ENCODE measurements at regions not wholly inside any gene's neighbourhood (a gene's known extent, or its start where the extent isn't known, plus 50 kb on each side); places are given as distances from the start of the nearest gene placed in this dataset.

DNA sequence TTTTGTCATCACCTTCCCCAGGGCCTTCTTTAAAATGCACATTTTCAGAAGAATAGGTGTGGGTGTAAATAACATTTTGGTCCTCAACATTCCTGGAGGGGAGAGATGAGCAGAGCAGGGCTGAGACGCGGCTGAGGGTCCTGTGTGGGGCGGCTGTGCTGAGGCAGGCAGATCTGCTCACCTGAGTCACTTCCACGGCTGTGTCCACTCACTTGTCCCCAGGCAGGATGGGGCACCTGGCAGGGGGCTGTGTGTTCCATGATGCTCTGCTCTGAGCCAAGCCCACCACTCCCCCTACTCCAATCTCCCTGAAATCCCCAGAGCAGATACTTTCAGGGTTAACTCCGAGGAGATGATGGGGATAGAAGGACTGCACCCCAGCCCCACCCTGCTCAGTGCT, 93.8 kb downstream of the GLRX3 start:
- H3K9me3 Mint-ChIP-seq = peaks cover 97% of the 10 kb centered on the region
- ATAC-seq (no peak), DNase-seq (ENCODE audit: low spot score) (no peak)
- TF ChIP-seq JUNB (IDR thresholded peaks at IDR 0.05; ENCODE audit: unreplicated experiment) (no peak), EZH2 (IDR thresholded peaks at IDR 0.05; ENCODE audit: low read depth, unreplicated experiment) (no peak), EZH2phosphoT487 (IDR thresholded peaks at IDR 0.05; ENCODE audit: unreplicated experiment) (no peak), POLR2AphosphoS5 (IDR thresholded peaks at IDR 0.05; ENCODE audit: low read depth) (no peak)
- no peak overlapping the region for H3K4me3 Mint-ChIP-seq
- H3K36me3 Mint-ChIP-seq (ENCODE audit: low read depth) = peaks cover 43% of the 10 kb centered on the region
- Histone ChIP-seq H2AFZ (no peak overlapping the region), H3K27ac (ENCODE audit: low read depth) (no peak overlapping the region), H3F3A (replicated peaks; ENCODE audit: low read depth) (no peaks in the 10 kb centered on the region), H4K20me1 (replicated peaks; ENCODE audit: insufficient read depth) (no peaks in the 10 kb centered on the region), H3K79me2 (replicated peaks; ENCODE audit: insufficient read depth) (no peaks in the 10 kb centered on the region), H3K4me2 (no peak overlapping the region), H3K9me2 (ENCODE audit: insufficient read depth) (no peaks in the 10 kb centered on the region), H3K36me3 (ENCODE audit: insufficient read depth) (peaks cover 7% of the 10 kb centered on the region; the same call in 1 of the 2 replicates), H3K4me3 (no peak overlapping the region), H3K4me1 (ENCODE audit: insufficient read depth) (no peaks in the 10 kb centered on the region), H3K27me3 (ENCODE audit: insufficient read depth) (no peaks in the 10 kb centered on the region)
- H3K27me3 Mint-ChIP-seq (ENCODE audit: insufficient read depth, low read depth, poor library complexity) = no peaks in the 10 kb centered on the region
- H3K27ac Mint-ChIP-seq = no peak overlapping the region
- no peaks in the 10 kb centered on the region for H3K4me1 Mint-ChIP-seq

DNA sequence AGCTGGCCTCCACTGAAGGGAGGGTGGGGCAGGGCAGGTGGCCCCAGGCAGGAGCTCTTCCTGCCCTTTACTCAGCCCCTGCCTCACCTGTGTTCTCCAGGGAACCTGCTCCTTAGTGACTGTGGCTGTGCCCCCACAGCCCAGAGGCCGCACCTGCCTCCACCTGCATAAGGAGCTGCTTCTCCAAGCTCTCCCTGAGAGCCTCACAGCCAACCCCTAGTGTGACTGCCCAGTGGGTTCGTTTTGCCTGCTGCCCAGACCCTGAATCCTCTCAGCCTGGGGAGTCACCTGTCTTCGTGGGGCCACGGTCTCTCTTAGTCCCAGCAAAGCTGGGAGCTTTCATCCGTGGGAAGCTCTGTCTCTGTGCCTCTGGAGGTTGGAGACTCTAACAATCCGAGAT, 94.4 kb downstream of the GLRX3 start:
- no peak overlapping the region for H3K4me3 Mint-ChIP-seq
- Histone ChIP-seq H3F3A (replicated peaks; ENCODE audit: low read depth) (no peaks in the 10 kb centered on the region), H3K4me3 (no peak overlapping the region), H3K4me1 (ENCODE audit: insufficient read depth) (no peaks in the 10 kb centered on the region), H3K27me3 (ENCODE audit: insufficient read depth) (no peaks in the 10 kb centered on the region), H4K20me1 (replicated peaks; ENCODE audit: insufficient read depth) (no peaks in the 10 kb centered on the region), H3K27ac (ENCODE audit: low read depth) (no peak overlapping the region), H3K79me2 (replicated peaks; ENCODE audit: insufficient read depth) (no peaks in the 10 kb centered on the region), H2AFZ (no peak overlapping the region), H3K36me3 (ENCODE audit: insufficient read depth) (peaks cover 7% of the 10 kb centered on the region; the same call in 1 of the 2 replicates), H3K9me2 (ENCODE audit: insufficient read depth) (no peaks in the 10 kb centered on the region), H3K4me2 (no peak overlapping the region)
- H3K27me3 Mint-ChIP-seq (ENCODE audit: insufficient read depth, low read depth, poor library complexity) = no peaks in the 10 kb centered on the region
- no peak for DNase-seq (ENCODE audit: low spot score)
- no peak for ATAC-seq
- H3K9me3 Mint-ChIP-seq = peaks cover 97% of the 10 kb centered on the region
- no peak overlapping the region for H3K27ac Mint-ChIP-seq
- peaks cover 44% of the 10 kb centered on the region for H3K36me3 Mint-ChIP-seq (ENCODE audit: low read depth)
- no peaks in the 10 kb centered on the region for H3K4me1 Mint-ChIP-seq
- TF ChIP-seq EZH2 (IDR thresholded peaks at IDR 0.05; ENCODE audit: low read depth, unreplicated experiment) (no peak), ZNF114 (CRISPR knock-in tag; IDR thresholded peaks at IDR 0.05) (no peak), CREB1 (CRISPR knock-in tag; IDR thresholded peaks at IDR 0.05; ENCODE audit: low read depth) (no peak), JUNB (IDR thresholded peaks at IDR 0.05; ENCODE audit: unreplicated experiment) (no peak), STAT1 (IDR thresholded peaks at IDR 0.05; ENCODE audit: unreplicated experiment) (no peak), POLR2AphosphoS5 (IDR thresholded peaks at IDR 0.05; ENCODE audit: low read depth) (no peak), EZH2phosphoT487 (IDR thresholded peaks at IDR 0.05; ENCODE audit: unreplicated experiment) (no peak), ZNF331 (CRISPR knock-in tag; IDR thresholded peaks at IDR 0.05; ENCODE audit: low read depth) (no peak)
- TF ChIP-seq, protein P1, sequence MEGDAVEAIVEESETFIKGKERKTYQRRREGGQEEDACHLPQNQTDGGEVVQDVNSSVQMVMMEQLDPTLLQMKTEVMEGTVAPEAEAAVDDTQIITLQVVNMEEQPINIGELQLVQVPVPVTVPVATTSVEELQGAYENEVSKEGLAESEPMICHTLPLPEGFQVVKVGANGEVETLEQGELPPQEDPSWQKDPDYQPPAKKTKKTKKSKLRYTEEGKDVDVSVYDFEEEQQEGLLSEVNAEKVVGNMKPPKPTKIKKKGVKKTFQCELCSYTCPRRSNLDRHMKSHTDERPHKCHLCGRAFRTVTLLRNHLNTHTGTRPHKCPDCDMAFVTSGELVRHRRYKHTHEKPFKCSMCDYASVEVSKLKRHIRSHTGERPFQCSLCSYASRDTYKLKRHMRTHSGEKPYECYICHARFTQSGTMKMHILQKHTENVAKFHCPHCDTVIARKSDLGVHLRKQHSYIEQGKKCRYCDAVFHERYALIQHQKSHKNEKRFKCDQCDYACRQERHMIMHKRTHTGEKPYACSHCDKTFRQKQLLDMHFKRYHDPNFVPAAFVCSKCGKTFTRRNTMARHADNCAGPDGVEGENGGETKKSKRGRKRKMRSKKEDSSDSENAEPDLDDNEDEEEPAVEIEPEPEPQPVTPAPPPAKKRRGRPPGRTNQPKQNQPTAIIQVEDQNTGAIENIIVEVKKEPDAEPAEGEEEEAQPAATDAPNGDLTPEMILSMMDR (conservative IDR thresholded peaks at IDR 0.05; ENCODE audit: low read depth in 2 of 2) = no peak
- TF ChIP-seq, protein P2, sequence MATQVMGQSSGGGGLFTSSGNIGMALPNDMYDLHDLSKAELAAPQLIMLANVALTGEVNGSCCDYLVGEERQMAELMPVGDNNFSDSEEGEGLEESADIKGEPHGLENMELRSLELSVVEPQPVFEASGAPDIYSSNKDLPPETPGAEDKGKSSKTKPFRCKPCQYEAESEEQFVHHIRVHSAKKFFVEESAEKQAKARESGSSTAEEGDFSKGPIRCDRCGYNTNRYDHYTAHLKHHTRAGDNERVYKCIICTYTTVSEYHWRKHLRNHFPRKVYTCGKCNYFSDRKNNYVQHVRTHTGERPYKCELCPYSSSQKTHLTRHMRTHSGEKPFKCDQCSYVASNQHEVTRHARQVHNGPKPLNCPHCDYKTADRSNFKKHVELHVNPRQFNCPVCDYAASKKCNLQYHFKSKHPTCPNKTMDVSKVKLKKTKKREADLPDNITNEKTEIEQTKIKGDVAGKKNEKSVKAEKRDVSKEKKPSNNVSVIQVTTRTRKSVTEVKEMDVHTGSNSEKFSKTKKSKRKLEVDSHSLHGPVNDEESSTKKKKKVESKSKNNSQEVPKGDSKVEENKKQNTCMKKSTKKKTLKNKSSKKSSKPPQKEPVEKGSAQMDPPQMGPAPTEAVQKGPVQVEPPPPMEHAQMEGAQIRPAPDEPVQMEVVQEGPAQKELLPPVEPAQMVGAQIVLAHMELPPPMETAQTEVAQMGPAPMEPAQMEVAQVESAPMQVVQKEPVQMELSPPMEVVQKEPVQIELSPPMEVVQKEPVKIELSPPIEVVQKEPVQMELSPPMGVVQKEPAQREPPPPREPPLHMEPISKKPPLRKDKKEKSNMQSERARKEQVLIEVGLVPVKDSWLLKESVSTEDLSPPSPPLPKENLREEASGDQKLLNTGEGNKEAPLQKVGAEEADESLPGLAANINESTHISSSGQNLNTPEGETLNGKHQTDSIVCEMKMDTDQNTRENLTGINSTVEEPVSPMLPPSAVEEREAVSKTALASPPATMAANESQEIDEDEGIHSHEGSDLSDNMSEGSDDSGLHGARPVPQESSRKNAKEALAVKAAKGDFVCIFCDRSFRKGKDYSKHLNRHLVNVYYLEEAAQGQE (IDR thresholded peaks at IDR 0.05; ENCODE audit: unreplicated experiment) = no peak
- TF ChIP-seq, protein P3, sequence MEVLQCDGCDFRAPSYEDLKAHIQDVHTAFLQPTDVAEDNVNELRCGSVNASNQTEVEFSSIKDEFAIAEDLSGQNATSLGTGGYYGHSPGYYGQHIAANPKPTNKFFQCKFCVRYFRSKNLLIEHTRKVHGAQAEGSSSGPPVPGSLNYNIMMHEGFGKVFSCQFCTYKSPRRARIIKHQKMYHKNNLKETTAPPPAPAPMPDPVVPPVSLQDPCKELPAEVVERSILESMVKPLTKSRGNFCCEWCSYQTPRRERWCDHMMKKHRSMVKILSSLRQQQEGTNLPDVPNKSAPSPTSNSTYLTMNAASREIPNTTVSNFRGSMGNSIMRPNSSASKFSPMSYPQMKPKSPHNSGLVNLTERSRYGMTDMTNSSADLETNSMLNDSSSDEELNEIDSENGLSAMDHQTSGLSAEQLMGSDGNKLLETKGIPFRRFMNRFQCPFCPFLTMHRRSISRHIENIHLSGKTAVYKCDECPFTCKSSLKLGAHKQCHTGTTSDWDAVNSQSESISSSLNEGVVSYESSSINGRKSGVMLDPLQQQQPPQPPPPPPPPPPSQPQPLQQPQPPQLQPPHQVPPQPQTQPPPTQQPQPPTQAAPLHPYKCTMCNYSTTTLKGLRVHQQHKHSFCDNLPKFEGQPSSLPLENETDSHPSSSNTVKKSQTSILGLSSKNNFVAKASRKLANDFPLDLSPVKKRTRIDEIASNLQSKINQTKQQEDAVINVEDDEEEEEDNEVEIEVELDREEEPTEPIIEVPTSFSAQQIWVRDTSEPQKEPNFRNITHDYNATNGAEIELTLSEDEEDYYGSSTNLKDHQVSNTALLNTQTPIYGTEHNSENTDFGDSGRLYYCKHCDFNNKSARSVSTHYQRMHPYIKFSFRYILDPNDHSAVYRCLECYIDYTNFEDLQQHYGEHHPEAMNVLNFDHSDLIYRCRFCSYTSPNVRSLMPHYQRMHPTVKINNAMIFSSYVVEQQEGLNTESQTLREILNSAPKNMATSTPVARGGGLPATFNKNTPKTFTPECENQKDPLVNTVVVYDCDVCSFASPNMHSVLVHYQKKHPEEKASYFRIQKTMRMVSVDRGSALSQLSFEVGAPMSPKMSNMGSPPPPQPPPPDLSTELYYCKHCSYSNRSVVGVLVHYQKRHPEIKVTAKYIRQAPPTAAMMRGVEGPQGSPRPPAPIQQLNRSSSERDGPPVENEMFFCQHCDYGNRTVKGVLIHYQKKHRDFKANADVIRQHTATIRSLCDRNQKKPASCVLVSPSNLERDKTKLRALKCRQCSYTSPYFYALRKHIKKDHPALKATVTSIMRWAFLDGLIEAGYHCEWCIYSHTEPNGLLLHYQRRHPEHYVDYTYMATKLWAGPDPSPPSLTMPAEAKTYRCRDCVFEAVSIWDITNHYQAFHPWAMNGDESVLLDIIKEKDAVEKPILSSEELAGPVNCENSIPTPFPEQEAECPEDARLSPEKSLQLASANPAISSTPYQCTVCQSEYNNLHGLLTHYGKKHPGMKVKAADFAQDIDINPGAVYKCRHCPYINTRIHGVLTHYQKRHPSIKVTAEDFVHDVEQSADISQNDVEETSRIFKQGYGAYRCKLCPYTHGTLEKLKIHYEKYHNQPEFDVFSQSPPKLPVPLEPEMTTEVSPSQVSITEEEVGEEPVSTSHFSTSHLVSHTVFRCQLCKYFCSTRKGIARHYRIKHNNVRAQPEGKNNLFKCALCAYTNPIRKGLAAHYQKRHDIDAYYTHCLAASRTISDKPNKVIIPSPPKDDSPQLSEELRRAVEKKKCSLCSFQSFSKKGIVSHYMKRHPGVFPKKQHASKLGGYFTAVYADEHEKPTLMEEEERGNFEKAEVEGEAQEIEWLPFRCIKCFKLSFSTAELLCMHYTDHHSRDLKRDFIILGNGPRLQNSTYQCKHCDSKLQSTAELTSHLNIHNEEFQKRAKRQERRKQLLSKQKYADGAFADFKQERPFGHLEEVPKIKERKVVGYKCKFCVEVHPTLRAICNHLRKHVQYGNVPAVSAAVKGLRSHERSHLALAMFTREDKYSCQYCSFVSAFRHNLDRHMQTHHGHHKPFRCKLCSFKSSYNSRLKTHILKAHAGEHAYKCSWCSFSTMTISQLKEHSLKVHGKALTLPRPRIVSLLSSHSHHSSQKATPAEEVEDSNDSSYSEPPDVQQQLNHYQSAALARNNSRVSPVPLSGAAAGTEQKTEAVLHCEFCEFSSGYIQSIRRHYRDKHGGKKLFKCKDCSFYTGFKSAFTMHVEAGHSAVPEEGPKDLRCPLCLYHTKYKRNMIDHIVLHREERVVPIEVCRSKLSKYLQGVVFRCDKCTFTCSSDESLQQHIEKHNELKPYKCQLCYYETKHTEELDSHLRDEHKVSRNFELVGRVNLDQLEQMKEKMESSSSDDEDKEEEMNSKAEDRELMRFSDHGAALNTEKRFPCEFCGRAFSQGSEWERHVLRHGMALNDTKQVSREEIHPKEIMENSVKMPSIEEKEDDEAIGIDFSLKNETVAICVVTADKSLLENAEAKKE (CRISPR knock-in tag; IDR thresholded peaks at IDR 0.05) = no peak

Measured in GM23338 (cell line).